HUDEP-2 (cell line): ENCODE measurements at regions not wholly inside any gene's neighbourhood (a gene's known extent, or its start where the extent isn't known, plus 50 kb on each side); places are given as distances from the start of the nearest gene placed in this dataset.
A peak's percentile ranks its signal among the peaks of the same experiment; 100 is the strongest.

ENCODE experiments used
- DNase-seq, 76 experiments: peaks; one replicate each; lab custom pipeline; 2025; ENCODE audit not compliant: unreplicated experiment in 76 of 76; lab: John Stamatoyannopoulos, UW

DNA sequence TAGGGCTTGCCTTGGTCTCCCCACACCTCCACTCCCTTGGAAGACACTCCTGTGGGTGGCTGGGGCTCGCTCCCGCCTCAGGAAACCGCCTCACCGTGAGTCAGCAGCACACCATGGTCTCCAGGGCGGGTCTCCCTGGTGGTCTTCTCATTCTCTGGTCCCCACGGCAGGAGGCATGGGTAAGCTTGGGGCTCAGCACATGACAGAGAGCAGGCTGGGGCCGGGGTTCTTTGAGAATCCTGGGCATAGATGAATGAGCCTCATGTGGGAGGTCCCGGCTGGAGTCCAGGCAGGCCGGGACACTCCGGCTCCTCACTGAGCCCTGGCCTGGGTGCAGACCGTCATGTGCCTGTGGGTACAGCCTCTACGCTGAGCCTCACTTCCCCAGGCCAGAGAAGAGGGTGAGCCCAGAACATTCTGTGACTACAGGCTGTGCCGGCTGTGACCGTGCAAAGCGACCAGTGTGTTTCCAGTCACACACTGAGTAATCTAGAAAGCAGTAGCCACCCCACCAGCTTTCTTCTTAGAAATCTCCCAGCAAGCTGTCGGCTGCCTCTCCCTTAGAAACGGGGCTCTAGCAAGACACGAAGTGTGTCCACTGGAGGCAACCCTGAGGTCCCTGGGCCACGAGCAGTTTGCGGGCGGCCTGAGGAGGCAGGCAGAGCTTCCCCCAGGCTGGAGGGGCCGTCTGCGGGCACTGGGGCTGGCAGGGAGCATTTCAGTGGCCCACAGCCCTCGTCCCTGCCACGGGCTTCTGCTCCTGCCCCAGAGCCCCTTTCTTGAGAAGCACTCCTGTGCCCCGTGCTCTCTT, 93.1 kb downstream of the RHOB start:
- peak in 1 of 76 experiments; percentile 4 for DNase-seq

DNA sequence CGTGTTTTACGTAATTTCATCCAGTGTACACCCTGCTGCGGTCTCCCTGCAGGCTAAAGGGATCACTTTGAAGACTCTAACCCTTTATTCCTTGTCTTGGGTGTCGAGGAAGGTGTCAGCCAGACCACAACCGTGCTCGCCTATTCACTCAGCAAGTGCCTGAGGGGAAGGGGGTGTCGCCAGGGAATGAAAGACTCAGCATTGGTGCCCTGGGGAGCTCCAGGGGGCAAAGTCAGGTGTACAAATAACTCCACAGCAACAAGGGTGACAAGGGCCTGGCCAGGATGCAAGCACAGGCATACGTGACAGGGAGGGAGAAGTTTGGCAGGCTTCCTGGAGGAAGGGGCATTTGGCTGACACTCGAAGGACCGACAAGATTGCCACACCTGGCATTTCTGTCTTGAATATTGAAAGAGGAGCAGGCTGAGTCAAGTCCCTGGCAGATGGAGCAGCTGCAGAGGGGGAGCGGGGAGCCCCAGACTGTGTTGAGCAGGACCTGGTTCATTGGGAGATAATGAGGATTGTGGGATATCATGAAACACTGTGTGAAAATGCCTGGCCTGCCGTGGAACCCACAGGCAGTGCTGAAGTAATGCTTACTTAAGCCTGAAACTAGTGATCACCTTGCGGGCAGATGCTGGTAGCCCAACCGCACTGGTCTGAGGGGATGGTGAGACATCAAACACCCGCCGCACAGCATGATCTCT, 93.9 kb downstream of the RHOB start:
- no peak for DNase-seq

DNA sequence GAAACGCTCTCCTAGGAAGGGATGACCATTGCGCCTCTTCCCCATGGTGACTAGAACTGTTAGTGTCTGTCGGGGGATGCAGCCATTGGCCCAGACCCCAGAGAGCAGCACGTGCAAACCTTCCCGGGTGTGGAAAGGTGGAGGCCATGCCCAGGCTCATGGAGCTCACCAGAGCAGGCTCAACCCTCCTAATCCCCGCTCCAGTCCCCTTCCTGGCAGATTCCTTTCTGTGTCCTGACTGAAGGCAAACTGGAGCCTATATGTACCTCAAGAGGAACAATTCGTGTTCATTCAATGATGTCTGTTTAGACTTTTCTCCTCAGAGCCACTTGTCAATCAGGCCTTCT, 94.4 kb downstream of the RHOB start:
- no peak for DNase-seq

DNA sequence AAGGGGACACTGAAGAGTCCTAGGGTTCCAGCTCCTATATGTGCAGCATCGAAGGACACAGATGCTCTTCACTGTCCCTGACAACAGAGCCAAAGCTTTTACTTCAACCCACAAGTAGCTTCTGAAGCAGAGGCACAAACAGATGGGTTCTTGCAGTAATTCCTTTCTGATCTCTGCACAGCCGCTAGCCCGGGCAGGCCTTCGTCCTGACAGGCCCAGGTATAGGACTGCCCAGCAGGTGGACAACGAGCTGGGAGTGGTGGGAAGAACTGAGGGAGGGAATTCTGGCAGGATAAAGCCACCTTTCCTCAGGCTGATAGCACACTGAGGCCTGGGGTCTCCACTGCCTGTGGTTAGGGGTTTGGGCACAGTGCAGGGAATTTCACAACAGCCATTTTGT, 94.8 kb downstream of the RHOB start:
- no peak for DNase-seq

DNA sequence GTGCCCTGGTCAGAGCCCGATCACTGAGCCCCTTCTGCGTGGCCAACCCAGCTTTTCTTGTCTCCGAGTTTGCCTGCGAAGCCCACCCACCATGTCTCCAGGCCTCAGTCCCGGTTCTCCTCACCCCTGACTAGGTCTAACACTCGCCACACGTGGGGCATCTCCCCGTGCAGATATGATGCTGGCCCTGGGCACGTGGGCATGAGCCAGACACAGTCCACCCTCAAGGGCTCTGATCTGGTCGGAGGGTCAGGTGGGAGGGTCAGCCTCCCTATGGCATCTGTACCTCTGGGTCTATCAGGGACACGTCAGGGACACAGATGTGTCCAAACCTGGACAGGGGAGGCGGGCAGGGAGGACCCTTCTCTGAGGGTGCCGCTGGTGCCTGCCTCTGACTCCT, 95.4 kb downstream of the RHOB start:
- DNase-seq = no peak

DNA sequence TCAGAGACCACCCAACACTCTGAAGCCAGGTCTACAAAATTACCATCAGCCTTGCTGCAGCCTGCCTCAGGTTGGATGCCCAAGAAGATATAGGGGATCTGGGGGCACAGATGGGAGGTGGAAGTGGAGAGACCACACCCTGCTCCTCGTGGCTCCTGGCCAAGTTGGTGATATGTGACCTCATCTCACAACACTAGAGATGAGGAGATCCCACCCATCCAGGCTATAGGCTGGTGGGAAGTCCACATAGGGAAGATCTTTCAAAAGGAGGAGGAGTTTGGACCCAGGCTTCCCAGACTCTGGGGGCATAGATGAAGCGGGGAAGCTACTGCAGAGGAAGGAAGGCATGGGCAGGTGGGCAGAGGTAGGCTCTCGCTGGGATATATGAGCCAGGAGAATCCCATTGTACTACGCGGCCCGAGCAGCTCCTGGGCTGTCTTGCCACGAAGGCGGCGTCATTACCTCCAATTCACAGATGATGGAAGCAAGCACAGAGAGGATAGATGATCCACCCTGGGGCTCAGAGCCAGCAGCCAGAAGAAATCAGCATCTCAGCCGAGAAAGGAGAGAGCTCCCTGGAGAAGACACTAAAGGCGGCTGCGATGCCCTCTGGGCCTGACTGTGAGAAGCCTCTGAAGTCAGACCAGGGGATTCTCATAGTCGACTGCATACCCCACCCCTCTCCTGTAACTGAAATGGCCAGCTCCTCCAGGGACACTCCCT, 96.0 kb downstream of the RHOB start:
- no peak for DNase-seq

DNA sequence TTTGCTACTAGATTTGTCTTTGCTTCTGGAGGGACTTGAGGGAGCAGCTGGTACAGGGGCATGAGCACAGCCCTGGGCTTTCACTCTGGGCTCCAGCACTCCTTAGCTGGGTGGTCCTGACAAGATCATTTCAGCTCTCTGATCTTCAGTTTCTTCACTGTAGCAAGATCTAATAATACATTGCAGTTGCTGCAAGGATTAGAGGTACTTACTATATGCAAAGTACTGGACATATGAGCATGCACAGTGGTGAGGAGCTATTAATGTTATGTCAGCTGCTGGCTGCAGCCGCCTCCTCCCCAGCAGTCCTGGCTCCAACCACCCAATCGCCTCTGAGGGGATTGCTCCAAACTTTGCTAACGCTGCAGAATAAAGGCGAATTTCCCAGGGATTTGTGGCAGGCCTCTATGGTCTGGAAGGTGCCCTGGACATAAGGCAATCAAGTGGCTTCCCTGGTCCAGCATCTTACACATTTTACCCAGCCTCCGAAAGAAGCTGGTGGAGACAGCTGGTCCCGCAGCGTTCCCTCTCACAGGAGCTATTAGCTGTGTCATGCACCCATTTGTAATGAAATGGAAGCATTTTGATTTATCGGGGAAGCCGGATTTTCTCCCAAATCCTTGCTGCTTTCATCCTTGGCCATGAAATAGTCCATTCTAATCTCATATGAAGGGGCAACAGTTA, 96.7 kb downstream of the RHOB start:
- no peak for DNase-seq

DNA sequence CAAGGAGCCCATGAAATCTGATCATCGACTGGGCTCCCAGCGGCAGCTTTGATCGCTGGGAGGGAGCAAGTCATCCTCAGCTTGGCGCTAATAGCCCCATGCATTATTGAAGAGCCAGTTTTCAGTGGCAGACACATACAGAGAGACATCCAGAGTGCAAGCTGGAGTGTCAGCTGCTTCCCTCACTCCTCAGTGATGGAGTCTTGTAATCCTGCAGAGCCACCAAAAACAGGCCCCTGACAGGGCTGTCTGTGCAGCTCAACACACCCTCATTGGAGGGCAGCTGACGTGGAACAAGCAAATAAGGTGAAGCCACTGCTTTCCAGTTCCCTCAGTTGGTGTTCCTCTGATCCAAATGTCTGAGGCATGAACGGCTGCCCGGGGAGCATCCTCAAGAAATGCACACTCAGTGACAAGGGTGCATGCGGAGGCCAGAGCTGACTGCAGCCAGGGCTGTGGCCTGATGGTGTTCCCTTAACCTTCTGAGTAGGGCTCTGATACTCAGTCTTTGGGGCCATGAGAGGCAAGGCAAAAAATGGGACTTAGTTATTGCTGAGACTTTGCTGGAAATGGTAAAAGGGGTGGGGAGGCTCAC, 97.4 kb downstream of the RHOB start:
- DNase-seq = no peak

DNA sequence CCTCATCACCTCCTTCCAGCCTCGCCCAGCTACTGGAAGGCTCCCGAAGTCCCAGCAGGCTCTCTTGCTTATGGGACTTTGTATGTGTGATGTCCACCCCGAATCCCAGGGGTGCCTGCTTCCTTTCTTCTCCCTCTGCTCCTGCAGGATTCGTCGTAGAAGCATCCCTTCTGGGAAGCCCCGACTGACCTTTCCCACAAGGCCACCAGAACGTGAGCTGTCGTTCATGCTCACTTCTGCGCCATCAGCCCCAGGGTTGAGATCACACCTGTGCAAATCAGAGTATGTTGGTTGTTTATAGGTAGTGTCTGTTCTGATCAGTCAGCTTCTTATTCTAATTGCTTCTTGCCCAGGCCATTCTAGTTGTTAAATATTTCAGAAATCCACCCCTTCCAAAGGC, 101.8 kb downstream of the HS1BP3 start:
- no peak for DNase-seq

DNA sequence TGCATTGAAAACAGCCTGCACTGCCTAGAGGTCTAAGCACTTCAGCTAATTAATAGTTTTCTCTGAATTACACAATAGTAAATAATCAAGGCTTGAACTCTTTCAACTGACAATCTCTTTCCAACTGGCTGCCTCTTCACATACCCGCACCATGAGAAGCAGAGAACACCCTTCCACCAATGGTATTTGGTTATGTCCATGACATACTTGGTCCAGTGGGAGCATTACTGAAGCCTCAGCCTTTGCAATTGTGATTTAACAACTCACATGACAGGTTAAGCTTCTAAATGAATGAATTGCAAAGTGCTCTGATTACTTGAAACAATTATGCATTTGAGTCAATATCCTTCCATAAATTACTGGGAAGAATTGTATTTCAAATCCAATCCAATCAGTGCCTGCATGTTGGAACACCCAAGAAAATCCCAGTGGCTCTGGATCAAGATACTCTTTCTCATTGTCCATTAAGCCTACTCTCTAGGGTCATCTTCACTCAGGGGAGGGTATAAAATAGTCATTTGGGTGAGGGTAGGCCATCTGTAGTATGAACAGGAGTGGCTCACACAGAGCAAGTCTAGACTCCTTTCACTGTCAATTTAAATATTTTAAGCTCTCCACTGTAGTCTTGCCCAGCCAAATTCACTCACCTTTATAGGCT, 101.1 kb downstream of the HS1BP3 start:
- no peak for DNase-seq

DNA sequence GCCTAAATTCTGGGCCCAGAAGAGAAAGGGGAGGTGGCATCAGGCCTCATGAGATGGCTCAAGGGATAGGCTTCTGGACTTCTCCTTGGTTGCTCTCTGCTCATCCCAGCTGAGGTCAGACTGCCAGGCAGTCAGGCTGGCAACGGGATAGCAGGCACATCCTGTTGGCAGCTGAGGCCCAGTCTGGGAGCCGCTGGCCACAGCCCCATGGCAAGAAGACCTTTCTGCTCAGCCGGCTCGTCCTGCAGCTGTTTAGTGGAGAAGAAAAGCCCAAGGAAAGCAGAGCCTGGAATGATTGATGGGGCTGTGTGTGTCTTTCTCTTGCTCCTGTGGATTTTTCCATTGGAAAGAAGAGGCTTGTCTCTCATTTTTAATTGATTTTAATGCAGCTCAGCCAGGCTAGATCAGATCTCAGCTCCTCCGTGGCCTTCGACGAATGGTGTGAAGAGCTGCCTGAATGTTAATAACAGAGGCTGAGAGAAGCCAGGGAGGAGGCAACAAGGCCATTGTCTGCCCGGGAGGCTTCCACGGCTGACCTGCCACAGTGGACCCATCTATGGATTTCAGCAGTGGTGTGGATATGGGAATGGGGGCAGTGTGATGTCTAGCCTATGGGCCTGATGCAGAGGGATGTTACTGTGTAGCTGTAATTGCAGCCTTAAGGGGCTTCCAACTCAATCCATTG, 99.5 kb downstream of the HS1BP3 start:
- no peak for DNase-seq

DNA sequence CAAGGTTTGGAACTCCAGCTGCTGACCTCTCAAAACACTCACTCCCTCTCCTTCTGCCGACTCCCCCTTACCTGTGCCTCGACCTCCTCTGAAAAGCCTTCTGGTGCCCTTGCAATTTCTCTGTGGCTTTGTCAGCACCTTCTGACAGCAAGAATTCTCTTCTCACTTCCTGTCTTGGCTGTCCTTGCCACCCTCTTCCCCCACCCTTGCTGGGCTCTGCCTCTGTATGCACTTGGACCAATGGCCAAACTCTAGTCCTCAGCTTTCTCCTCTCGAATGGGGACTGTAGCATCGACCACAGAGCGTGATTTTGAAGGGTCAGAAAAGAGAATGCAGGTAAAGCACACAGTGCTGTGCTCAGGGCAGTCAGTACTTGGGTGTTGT, 99.0 kb downstream of the HS1BP3 start:
- no peak for DNase-seq

DNA sequence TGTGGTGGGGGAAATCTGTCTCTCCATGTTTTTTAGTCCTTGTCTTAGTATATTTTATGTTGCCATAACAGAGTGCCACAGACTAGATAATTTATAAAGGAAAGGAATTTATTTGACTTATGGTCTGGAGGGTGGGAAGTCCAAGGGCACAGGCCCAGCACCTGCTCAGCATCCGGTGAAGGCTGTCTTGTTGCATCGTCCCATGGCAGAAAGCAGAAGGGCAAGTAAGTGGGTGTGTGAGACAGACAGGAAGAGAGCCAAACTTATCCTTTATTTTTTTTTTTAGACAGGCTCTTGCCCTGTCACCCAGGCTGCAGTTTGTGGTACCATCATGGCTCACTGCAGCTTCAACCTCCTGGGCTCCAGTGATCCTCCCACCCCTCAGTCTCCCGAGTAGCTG, 98.1 kb downstream of the HS1BP3 start:
- DNase-seq = no peak

DNA sequence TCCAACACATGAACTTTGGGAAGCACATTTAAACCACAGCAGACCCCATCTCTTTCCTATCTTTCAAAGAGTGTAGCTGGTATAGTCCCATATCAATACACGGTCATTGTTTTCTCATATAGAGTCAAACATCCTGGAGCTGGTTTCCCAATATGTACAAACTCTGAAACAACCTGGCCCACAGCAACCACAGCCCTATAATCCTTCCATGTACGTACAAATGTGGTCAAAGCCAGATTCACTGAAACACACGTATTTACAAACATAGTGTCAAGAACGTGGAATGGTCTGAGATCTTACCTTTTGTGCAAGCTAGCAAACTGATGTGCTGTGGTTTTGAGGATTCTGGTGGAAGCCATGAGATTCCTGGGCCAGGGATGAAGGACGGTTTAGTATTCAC, 97.3 kb downstream of the HS1BP3 start:
- DNase-seq = no peak

DNA sequence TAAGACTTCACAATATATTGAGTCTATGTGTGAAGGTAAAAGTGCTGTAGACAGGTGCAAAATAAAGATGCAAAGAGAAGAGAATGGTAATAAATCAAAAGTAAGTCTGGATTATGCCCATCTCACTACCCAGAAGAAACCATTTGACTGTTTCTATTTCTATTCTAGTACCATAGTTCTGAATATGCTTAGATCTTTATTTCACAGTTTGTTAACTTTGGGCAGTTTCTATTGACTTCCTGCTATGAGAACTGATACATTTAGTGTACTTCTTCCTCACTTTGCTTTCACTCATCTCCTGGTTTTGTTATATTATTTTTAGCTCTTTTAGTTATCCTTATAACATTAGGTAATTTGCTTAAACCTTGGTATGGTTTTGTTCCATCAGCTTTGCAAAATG, 94.9 kb downstream of the HS1BP3 start:
- DNase-seq = no peak

DNA sequence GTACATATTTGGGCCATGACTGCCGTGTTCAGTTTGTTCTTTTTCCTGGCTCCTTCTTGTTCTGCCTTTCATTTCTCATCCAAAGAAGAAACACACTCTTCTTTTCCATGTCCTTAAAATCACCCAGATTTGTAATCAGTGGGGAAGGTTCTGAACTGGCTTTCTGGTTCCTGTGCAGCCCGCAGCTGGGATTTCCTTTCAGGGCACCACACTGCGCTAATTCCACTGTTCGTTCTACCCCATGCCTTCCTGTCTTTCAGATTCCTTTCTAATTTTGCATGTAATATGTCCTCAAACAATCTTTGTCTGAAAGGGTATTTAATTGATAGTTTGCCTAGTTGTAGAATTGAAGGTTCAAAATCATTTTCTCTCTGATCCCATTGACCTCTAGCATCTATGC, 94.1 kb downstream of the HS1BP3 start:
- no peak for DNase-seq

DNA sequence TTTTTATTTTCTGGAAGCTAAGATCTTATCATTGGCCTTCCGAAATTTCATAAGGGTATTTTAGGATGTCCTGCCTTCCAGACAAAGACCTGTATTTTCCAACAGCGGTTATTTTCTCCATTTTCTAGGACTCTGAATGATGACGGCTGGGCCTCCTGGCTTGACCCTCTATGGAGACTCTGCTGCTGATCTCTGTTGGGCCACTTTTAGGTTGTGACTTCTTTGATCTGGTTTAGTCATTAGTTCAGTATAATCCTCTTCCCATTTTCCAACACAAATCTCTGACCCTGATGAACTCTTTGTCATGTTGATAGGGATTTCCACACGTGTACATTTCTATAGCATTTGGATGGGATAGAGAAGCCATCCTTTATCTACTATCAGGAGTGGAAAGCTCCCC, 93.7 kb downstream of the HS1BP3 start:
- DNase-seq = no peak

DNA sequence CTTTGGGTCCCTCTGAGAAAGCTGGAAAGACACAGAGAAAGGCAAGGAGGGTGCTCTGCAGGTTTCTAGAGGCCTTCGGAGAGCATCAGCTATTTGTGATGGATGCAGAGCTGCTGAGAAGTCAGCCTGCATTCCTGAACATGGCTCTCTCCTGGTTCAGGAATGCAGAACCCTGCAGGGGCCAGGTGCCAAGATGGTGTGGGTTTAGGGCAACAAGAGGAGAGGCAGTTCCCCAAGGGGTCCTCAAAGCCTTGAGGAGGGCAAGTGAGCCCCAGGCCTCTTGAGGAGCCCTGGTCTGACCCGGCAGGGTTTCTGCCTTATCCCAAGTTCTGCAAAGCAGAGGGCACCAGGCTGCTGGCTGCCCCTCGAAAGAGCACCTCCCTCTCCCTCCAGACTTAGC, 93.3 kb downstream of the HS1BP3 start:
- no peak for DNase-seq

DNA sequence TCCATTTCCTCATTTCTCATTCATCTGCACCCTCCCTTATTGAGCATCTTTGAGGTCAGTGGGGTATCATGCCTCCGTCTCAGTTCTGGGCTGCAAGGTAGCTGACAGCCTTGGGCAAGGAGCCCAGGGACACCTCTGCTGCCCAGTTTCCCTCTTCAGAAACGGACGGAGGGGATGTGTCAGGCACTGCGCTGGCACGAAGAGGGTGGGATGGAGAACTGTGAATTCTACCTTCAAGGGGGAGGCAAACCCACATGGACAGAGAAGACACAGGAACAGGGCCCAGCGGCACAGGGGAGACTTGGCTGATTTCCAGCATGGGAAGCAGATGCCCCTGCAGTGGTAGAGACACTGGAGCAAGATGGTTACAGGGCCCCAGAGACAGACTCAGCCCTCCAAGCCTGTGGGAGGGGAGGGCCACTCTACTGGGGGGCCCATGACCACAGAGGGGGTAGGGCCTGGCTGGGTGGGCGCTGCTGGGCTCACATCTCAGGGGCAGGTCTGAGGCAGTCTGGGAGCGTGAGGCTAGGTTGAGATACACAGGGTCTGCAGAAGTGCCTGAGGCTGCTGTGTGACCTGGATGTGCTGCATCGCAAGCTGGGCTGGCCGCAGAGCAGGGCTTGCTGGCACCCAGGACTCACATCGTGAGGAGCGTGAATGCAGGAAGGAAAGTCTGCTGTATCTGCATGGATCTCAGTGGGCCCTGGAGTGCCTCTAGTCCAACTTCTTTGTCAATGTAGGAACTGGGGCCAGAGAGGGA, 92.3 kb downstream of the HS1BP3 start:
- DNase-seq = no peak
